GM06990 (cell line): ENCODE measurements at regions not wholly inside any gene's neighbourhood (a gene's known extent, or its start where the extent isn't known, plus 50 kb on each side); places are given as distances from the start of the nearest gene placed in this dataset.

Experiments
- DNase-seq: peaks from one replicate; pipeline ENCODE4 v3.0.0-alpha.2; 2011; ENCODE audit not compliant: insufficient read length; ENCODE audit errors: extremely low read depth
- H3K27me3 ChIP-seq: replicated peaks from 2 replicates; pipeline ENCODE4 v1.6.0; 2011; ENCODE audit warnings: low read length; ENCODE audit not compliant: control insufficient read depth, insufficient read depth
- H3K36me3 ChIP-seq: 2 replicates; pipeline ENCODE4 v1.5.1; 2011; ENCODE audit warnings: low read length; ENCODE audit not compliant: control insufficient read depth, insufficient read depth
- H3K4me3 ChIP-seq: replicated peaks from 2 replicates; pipeline ENCODE4 v1.5.1; 2011; ENCODE audit warnings: low read depth, mild to moderate bottlenecking, control low read depth, low read length
- TF ChIP-seq, protein P1 (sequence below): IDR thresholded peaks from 2 replicates; pipeline ENCODE4 v1.5.1; 2011; ENCODE audit warnings: low read length, control low read depth, mild to moderate bottlenecking, inconsistent platforms; ENCODE audit not compliant: insufficient read depth, poor library complexity, severe bottlenecking

DNA sequence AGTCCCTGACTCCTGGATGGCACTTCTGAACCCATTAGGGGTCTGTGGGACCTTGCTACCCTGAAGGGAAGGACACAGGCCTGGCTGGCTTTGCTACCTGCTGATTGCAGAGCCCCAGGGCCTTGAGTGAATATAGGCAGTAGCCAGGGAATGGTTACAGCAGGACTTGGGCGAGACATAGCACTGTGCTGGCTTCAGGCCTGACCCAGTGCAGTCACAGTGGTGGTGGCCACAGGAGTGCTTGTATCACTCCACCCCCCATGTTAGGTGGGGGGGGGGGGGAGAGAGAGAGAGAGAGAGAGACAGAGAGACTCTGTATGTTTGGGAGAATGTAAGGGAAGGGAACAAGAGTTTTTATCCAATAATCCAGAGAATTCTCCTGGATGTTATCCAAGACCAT lies 439.3 kb upstream of the ZNF608 start:
- Histone ChIP-seq H3K27me3 (no peaks in the 10 kb centered on the region), H3K36me3 (no peaks in the 10 kb centered on the region), H3K4me3 (no peak overlapping the region)
- TF ChIP-seq, protein P1, sequence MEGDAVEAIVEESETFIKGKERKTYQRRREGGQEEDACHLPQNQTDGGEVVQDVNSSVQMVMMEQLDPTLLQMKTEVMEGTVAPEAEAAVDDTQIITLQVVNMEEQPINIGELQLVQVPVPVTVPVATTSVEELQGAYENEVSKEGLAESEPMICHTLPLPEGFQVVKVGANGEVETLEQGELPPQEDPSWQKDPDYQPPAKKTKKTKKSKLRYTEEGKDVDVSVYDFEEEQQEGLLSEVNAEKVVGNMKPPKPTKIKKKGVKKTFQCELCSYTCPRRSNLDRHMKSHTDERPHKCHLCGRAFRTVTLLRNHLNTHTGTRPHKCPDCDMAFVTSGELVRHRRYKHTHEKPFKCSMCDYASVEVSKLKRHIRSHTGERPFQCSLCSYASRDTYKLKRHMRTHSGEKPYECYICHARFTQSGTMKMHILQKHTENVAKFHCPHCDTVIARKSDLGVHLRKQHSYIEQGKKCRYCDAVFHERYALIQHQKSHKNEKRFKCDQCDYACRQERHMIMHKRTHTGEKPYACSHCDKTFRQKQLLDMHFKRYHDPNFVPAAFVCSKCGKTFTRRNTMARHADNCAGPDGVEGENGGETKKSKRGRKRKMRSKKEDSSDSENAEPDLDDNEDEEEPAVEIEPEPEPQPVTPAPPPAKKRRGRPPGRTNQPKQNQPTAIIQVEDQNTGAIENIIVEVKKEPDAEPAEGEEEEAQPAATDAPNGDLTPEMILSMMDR: no peak
- no peak for DNase-seq

DNA sequence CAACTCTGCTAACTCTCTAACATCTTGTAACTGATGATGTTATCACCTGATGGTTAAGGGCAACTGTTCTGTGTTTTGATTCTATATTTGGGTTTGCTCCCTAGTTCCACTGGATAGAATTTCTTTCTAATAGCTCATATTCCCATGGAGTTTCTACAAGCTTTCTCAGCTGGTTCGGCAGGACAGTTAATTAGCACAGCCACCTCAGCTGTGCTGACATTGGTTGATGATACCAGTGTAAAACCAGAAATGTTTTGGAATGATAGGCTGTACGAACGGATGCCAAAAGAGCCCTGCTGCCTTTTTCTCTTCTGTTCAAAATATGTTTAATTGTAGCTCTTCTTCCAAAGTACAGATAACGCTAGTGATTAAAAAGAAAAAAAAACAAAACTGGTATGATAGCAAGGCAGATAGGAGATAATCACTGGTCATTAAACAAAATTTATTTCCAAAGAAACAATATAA lies 440.5 kb upstream of the ZNF608 start:
- H3K4me3 ChIP-seq: no peak overlapping the region
- no peak for DNase-seq
- H3K36me3 ChIP-seq: no peaks in the 10 kb centered on the region
- no peaks in the 10 kb centered on the region for H3K27me3 ChIP-seq
- TF ChIP-seq, protein P1: no peak

DNA sequence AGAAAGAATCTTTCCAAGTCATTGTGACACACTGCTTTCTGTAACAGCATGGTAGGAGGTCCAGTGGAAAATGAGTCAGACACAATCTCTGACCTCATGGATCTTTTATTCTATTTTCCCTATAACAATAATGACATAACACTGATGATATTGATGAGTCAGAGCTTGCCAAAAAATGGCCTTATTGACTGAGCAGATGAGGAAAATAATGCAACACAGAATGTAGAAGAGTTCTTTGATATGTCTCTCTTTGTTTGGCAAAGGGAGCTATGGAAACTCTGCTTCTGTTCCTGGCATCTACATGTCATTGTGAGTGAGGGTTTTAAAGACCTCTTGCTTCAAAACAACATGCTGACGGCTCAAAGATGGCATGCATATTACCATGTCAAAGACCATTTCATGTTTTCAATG lies 443.1 kb upstream of the ZNF608 start:
- no peak for DNase-seq
- Histone ChIP-seq H3K27me3 (no peaks in the 10 kb centered on the region), H3K4me3 (no peak overlapping the region), H3K36me3 (no peaks in the 10 kb centered on the region)
- TF ChIP-seq, protein P1: no peak

DNA sequence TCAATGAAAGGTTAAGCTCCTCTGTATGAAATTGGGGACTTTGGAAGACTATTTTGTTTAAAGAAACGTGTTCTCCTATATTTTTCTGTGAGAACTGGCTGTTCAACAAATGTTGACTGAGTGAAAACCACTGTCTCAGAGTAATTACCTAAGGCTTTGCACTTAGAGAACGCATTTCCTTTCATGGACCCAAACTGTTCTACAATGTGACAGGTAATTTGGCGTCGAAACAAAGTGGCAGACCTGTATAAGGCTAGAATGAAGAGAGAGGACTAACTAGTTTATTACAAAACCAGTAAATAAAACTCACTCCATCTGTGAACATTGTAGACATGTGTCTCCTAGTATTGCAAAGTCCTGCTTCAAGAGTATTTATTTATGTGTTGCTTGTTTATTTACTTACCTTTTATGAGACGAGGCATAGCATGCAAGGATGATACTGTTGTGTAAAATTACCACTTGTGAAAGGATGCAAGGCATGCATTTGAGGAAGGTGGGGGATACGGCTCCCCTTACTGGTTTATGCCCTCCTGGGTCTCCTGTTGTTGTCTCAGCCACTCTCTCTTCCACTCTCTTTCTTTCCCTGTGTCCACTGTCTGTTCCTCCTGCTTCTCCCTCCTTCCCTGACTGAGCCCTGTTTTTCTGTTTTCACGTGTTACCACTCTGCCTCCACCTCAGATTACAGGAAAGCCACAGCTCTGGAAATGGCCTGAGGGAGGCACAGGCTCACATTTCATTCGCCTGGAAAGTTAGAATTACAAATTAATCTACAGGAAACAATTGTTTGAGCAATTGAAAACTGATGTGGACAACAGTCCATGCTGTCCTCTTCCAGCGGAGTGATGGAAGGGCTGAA lies 444.0 kb upstream of the ZNF608 start:
- H3K4me3 ChIP-seq: no peak overlapping the region
- TF ChIP-seq, protein P1: no peak
- DNase-seq: no peak
- no peaks in the 10 kb centered on the region for H3K36me3 ChIP-seq
- no peaks in the 10 kb centered on the region for H3K27me3 ChIP-seq

DNA sequence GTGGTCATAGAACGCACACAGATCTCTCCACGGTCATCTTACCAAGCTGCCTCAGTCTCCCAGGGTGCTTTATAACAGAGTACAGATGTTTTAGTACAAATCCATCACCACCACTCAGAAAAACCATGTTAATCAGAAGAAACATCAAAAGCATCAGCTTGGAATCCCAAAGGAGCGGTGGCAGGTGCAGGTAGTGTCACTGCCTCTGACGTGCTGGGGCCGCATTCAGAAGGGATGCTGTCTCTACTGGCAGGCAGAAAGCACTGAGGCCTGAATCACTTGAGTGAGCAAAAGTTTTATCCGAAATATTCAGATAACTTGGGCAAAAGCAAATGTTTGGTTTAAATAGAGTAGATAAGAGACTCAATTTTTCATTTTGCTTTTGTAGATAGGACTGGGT lies 448.4 kb upstream of the ZNF608 start:
- Histone ChIP-seq H3K4me3 (no peak overlapping the region), H3K36me3 (no peaks in the 10 kb centered on the region), H3K27me3 (no peaks in the 10 kb centered on the region)
- TF ChIP-seq, protein P1: no peak
- DNase-seq: no peak
